ENCODE measurements at regions not wholly inside any gene's neighbourhood (a gene's known extent, or its start where the extent isn't known, plus 50 kb on each side); places are given as distances from the start of the nearest gene placed in this dataset.

- 60% methylated on average over 2 of the region's 6 CpGs; no CpG with 5 or more reads in 1 of the 2 experiments for WGBS, 2 experiments (ENCODE audit: extremely low coverage in 2 of 2, insufficient read length in 1 of 2)
- Histone ChIP-seq H3K56ac (ENCODE audit: extremely low read depth, insufficient read depth, low read length) (no peak overlapping the region), H3K79me1 (ENCODE audit: low read depth in 1 of 2, low read length in 2 of 2) (no peaks in the 10 kb centered on the region), H3K9me3 (ENCODE audit: control insufficient read depth, insufficient read depth, low read length) (no peaks in the 10 kb centered on the region), H3K27me3 (ENCODE audit: control insufficient read depth, insufficient read depth, low read length) (no peaks in the 10 kb centered on the region), H2BK5ac (ENCODE audit: low read depth, low read length, poor library complexity, severe bottlenecking) (no peak overlapping the region), H3K9ac (ENCODE audit: low read depth, low read length) (no peak overlapping the region), H2BK20ac (ENCODE audit: low read depth, low read length) (no peak overlapping the region), H3K14ac (replicated peaks; ENCODE audit: low read depth, low read length) (no peak overlapping the region), H3K9me1 (ENCODE audit: insufficient read depth, low read length) (no peaks in the 10 kb centered on the region), H2AK9ac (replicated peaks; ENCODE audit: low read depth, low read length, poor library complexity) (no peak overlapping the region), H3K4me3 (ENCODE audit: insufficient read depth, low read depth, low read length) (no peak overlapping the region), H3K4ac (ENCODE audit: low read depth, low read length) (no peak overlapping the region), H3K18ac (ENCODE audit: low read depth, low read length) (no peak overlapping the region), H2AK5ac (ENCODE audit: low read depth, low read length) (no peak overlapping the region), H4K91ac (ENCODE audit: insufficient read depth, low read depth, low read length) (no peak overlapping the region), H3K4me2 (ENCODE audit: low read depth, low read length) (no peak overlapping the region), H3K27ac (ENCODE audit: insufficient read depth, low read length) (no peak overlapping the region), H2BK120ac (ENCODE audit: low read depth, low read length) (no peak overlapping the region), H4K8ac (ENCODE audit: low read depth in 2 of 2, low read length in 2 of 2) (no peak overlapping the region), H4K5ac (ENCODE audit: low read depth, low read length) (no peak overlapping the region), H3K36me3 (ENCODE audit: control insufficient read depth, insufficient read depth, low read length) (no peaks in the 10 kb centered on the region), H4K20me1 (ENCODE audit: insufficient read depth, low read length) (no peaks in the 10 kb centered on the region), H3K23ac (ENCODE audit: low read depth, low read length) (no peak overlapping the region), H2AFZ (replicated peaks; ENCODE audit: low read length, poor library complexity) (no peak overlapping the region), H3K4me1 (ENCODE audit: control insufficient read depth, insufficient read depth, low read length) (no peaks in the 10 kb centered on the region), H2BK15ac (ENCODE audit: low read depth, low read length) (no peak overlapping the region)
- DNase-seq, result no peak
- no TSS peak for BruUV-seq (replicated peaks)
- CTCF ChIA-PET, result no interaction called here
- TF ChIP-seq RFX5 (IDR thresholded peaks at IDR 0.05; ENCODE audit: low read depth, low read length), result no peak
- no peak for TF ChIP-seq BHLHE40 (IDR thresholded peaks at IDR 0.05; ENCODE audit: low read depth, low read length)
- no peak for TF ChIP-seq RCOR1 (IDR thresholded peaks at IDR 0.05; ENCODE audit: insufficient replicate concordance, low read length)
- no peak for TF ChIP-seq MAFK (IDR thresholded peaks at IDR 0.05; ENCODE audit: low read depth, low read length)
- TF ChIP-seq FOS (IDR thresholded peaks at IDR 0.05; ENCODE audit: low read depth, low read length), result no peak
- no peak for TF ChIP-seq POLR2A (IDR thresholded peaks at IDR 0.05; ENCODE audit: low read depth, low read length)
- no peak for TF ChIP-seq CHD1 (IDR thresholded peaks at IDR 0.05; ENCODE audit: low read depth, low read length)
- TF ChIP-seq NFE2L2 (IDR thresholded peaks at IDR 0.05; ENCODE audit: low read depth, low read length), result no peak
- TF ChIP-seq RAD21 (IDR thresholded peaks at IDR 0.05; ENCODE audit: low read length), result no peak
- dilution Hi-C loops (cut with HindIII; ENCODE audit: low sequenced_read_pairs, unreplicated experiment) (no loop called here), intact Hi-C loops (cut with micrococcal nuclease) (no loop called here), in situ Hi-C loops (cut with MboI; ENCODE audit: low sequenced_read_pairs) (no loop called here)
- ATAC-seq (ENCODE audit: low read depth), result no peak
- POLR2A ChIA-PET (ENCODE audit: unreplicated experiment), result no interaction called here
Observed at GRCh38 chr22:47280301-47280700, 517.9 kb downstream of the TBC1D22A start.

Measured in IMR-90 (cell line).